Endothelial cell of umbilical vein (primary cell): ENCODE measurements at regions not wholly inside any gene's neighbourhood (a gene's known extent, or its start where the extent isn't known, plus 50 kb on each side); places are given as distances from the start of the nearest gene placed in this dataset.

ENCODE experiments used
- BruUV-seq: library from RNA; stranded (reverse); fragments of 400-500 nt; replicated peaks from 2 replicates; lab custom pipeline; 2021; lab: Mats Ljungman, UMichigan
- CTCF ChIA-PET: fragments of 300-600, 350-600 bp; sonication (Branson Sonifier 250); formaldehyde crosslinking; loops from one replicate; lab custom pipeline; 2021; ENCODE audit warnings: antibody characterized with exemption, inconsistent platforms; lab: Charles Lee
- POLR2A ChIA-PET: fragments of 300-600, 350-600 bp; sonication (Branson Sonifier 250); formaldehyde crosslinking; loops from one replicate; lab custom pipeline; 2021; ENCODE audit warnings: antibody characterized with exemption, inconsistent platforms; lab: Charles Lee
- DNase-seq: peaks from one replicate; pipeline ENCODE4 v3.0.0-alpha.2; 2011; ENCODE audit warnings: low read depth, low spot score
- FAIRE-seq: peaks from 2 replicates; lab custom pipeline; 2011; peaks lifted over from hg19 to GRCh38; lab: Jason Lieb, UNC
- H2AFZ ChIP-seq: 2 replicates; pipeline ENCODE4 v1.6.0; 2012; ENCODE audit warnings: low read depth, low read length, control low read depth, inconsistent platforms
- H3K27ac ChIP-seq: 2 replicates; pipeline ENCODE4 v1.5.1; 2011; ENCODE audit warnings: low read depth, mild to moderate bottlenecking, control low read depth, low read length, moderate library complexity; ENCODE audit not compliant: insufficient read depth
- H3K27me3 ChIP-seq, 2 experiments: 2 replicates each; pipeline versions ENCODE4 v1.6.0 to v1.6.1; 2011; ENCODE audit warnings: low read length in 2 of 2, mixed read lengths in 1 of 2; ENCODE audit not compliant: control insufficient read depth in 2 of 2, insufficient read depth in 2 of 2
- H3K36me3 ChIP-seq, 2 experiments: 2 replicates in 1 of 2; 3 replicates in 1 of 2; pipeline ENCODE4 v1.5.1; 2011; ENCODE audit warnings: low read length in 2 of 2, mild to moderate bottlenecking in 1 of 2, moderate library complexity in 1 of 2; ENCODE audit not compliant: control insufficient read depth in 2 of 2, insufficient read depth in 2 of 2; ENCODE audit errors: extremely low read depth in 1 of 2
- H3K4me1 ChIP-seq: 3 replicates; pipeline ENCODE4 v1.5.1; 2011; ENCODE audit warnings: mild to moderate bottlenecking, low read length; ENCODE audit not compliant: control insufficient read depth, insufficient read depth; ENCODE audit errors: extremely low read depth
- H3K4me2 ChIP-seq: 2 replicates; pipeline ENCODE4 v1.6.1; 2011; ENCODE audit warnings: low read length, control low read depth, mixed read lengths; ENCODE audit not compliant: insufficient read depth
- H3K4me3 ChIP-seq, 3 experiments: fragments of 200-600 bp in 1 of 3; sonication (generic), shearing (Covaris generic) in 1 of 3; replicated peaks in 1 of 3; 2 replicates each; pipeline ENCODE4 v1.5.1; 2011 to 2016; ENCODE audit warnings: control low read depth in 3 of 3, low read length in 3 of 3, mild to moderate bottlenecking in 2 of 3, inconsistent platforms in 1 of 3, low read depth in 1 of 3, moderate library complexity in 1 of 3; ENCODE audit not compliant: insufficient read depth in 1 of 3
- H3K79me2 ChIP-seq: 2 replicates; pipeline ENCODE4 v1.6.0; 2012; ENCODE audit warnings: low read length, inconsistent platforms; ENCODE audit not compliant: control insufficient read depth, insufficient read depth
- H3K9ac ChIP-seq: replicated peaks from 2 replicates; pipeline ENCODE3; 2011; ENCODE audit warnings: low read length, control low read depth; ENCODE audit not compliant: insufficient read depth; ENCODE audit errors: extremely low read depth
- H3K9me1 ChIP-seq: replicated peaks from 3 replicates; pipeline ENCODE4 v1.6.0; 2011; ENCODE audit warnings: mild to moderate bottlenecking, low read length; ENCODE audit not compliant: control insufficient read depth, insufficient read depth; ENCODE audit errors: extremely low read depth
- H3K9me3 ChIP-seq: replicated peaks from 2 replicates; pipeline ENCODE4 v1.5.1; 2012; ENCODE audit warnings: low read length, inconsistent platforms; ENCODE audit not compliant: control insufficient read depth, insufficient read depth
- H4K20me1 ChIP-seq: replicated peaks from 2 replicates; pipeline ENCODE3; 2011; ENCODE audit warnings: mild to moderate bottlenecking, low read length; ENCODE audit not compliant: control insufficient read depth, insufficient read depth; ENCODE audit errors: extremely low read depth
- EZH2 ChIP-seq: IDR thresholded peaks from 2 replicates; pipeline ENCODE4 v1.6.1; 2012; ENCODE audit warnings: borderline replicate concordance, low read depth, mild to moderate bottlenecking, moderate library complexity, low read length, inconsistent platforms; ENCODE audit not compliant: severe bottlenecking
- FOS ChIP-seq: IDR thresholded peaks from 2 replicates; pipeline ENCODE4 v1.6.1; 2011; ENCODE audit warnings: mild to moderate bottlenecking, low read length, moderate library complexity, borderline replicate concordance; ENCODE audit not compliant: insufficient read depth
- GATA2 ChIP-seq: IDR thresholded peaks from 2 replicates; pipeline ENCODE4 v1.7.0; 2011; ENCODE audit warnings: low read depth, mild to moderate bottlenecking, moderate library complexity, mixed read lengths, low read length; ENCODE audit not compliant: insufficient read length, insufficient read depth
- JUN ChIP-seq: IDR thresholded peaks from 2 replicates; pipeline ENCODE4 v1.6.1; 2011; ENCODE audit warnings: borderline replicate concordance, low read depth; ENCODE audit not compliant: insufficient read length, insufficient read depth
- MYC ChIP-seq: IDR thresholded peaks from one replicate; pipeline ENCODE4 v1.6.1; 2011; ENCODE audit warnings: mild to moderate bottlenecking, low read depth, low read length
- POLR2A ChIP-seq: IDR thresholded peaks from 2 replicates; pipeline ENCODE4 v1.6.1; 2012; ENCODE audit warnings: low read depth, mild to moderate bottlenecking, control low read depth, low read length
- POLR2AphosphoS5 ChIP-seq: IDR thresholded peaks from 2 replicates; pipeline ENCODE4 v1.6.1; 2012; ENCODE audit warnings: low read depth, mild to moderate bottlenecking, control low read depth, low read length, moderate library complexity; ENCODE audit not compliant: insufficient read depth
- dilution Hi-C: fragments of 300-500 bp; cut with MboI; formaldehyde crosslinking; loops from one replicate; pipeline ENCODE4 v1.15.0; 2019; ENCODE audit warnings: low sequenced_read_pairs; ENCODE audit not compliant: extremely low pct_ligation_motif_present
- intact Hi-C: fragments of 100-400 bp; cut with micrococcal nuclease; formaldehyde crosslinking; loops from one replicate; pipeline ENCODE4 v1.10.0; 2022
- TF ChIP-seq, protein P1 (sequence below), 2 donors: IDR thresholded peaks; 1 replicate in 1 of 2; 2 replicates in 1 of 2; pipeline ENCODE4 v1.5.1; 2011; ENCODE audit warnings: low read length in 2 of 2, mild to moderate bottlenecking in 2 of 2, moderate library complexity in 2 of 2, control low read depth in 1 of 2, inconsistent platforms in 1 of 2, low read depth in 1 of 2; ENCODE audit not compliant: insufficient read depth in 1 of 2; ENCODE audit errors: extremely low read depth in 1 of 2
- TF ChIP-seq, protein P2 (sequence below): IDR thresholded peaks from 2 replicates; pipeline ENCODE4 v1.6.1; 2011; ENCODE audit not compliant: insufficient read depth, insufficient read length

GRCh38 chr4:180589575-180589974 is 1653.6 kb upstream of the TENM3 start:
- no peak for FAIRE-seq
- no peak overlapping the region for H3K4me3 ChIP-seq
- ChIA-PET POLR2A (no interaction called here), CTCF (no interaction called here)
- dilution Hi-C loops, result no loop called here
- H3K9ac ChIP-seq, result no peak overlapping the region
- DNase-seq, result no peak
- no peak overlapping the region for H2AFZ ChIP-seq
- no peak overlapping the region for H3K27ac ChIP-seq
- no peaks in the 10 kb centered on the region for H3K4me1 ChIP-seq
- no peaks in the 10 kb centered on the region for H3K9me1 ChIP-seq
- no peaks in the 10 kb centered on the region for H4K20me1 ChIP-seq
- peaks cover 2% of the 10 kb centered on the region for H3K9me3 ChIP-seq
- TF ChIP-seq GATA2 (no peak), EZH2 (no peak), JUN (no peak), POLR2A (no peak), POLR2AphosphoS5 (no peak), FOS (no peak), MYC (no peak)
- TF ChIP-seq, protein P1, sequence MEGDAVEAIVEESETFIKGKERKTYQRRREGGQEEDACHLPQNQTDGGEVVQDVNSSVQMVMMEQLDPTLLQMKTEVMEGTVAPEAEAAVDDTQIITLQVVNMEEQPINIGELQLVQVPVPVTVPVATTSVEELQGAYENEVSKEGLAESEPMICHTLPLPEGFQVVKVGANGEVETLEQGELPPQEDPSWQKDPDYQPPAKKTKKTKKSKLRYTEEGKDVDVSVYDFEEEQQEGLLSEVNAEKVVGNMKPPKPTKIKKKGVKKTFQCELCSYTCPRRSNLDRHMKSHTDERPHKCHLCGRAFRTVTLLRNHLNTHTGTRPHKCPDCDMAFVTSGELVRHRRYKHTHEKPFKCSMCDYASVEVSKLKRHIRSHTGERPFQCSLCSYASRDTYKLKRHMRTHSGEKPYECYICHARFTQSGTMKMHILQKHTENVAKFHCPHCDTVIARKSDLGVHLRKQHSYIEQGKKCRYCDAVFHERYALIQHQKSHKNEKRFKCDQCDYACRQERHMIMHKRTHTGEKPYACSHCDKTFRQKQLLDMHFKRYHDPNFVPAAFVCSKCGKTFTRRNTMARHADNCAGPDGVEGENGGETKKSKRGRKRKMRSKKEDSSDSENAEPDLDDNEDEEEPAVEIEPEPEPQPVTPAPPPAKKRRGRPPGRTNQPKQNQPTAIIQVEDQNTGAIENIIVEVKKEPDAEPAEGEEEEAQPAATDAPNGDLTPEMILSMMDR (IDR thresholded peaks at IDR 0.05; ENCODE audit: extremely low read depth in 1 of 2, insufficient read depth in 1 of 2, low read depth in 1 of 2, low read length in 2 of 2), result no peak
- TF ChIP-seq, protein P2, sequence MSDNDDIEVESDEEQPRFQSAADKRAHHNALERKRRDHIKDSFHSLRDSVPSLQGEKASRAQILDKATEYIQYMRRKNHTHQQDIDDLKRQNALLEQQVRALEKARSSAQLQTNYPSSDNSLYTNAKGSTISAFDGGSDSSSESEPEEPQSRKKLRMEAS, result no peak
- BruUV-seq, result no TSS peak
- no peaks in the 10 kb centered on the region for H3K79me2 ChIP-seq
- H3K36me3 ChIP-seq, result no peaks in the 10 kb centered on the region
- H3K4me2 ChIP-seq, result no peak overlapping the region
- H3K27me3 ChIP-seq, result no peaks in the 10 kb centered on the region
- intact Hi-C loops, result no loop called here
